ENCODE measurements at regions not wholly inside any gene's neighbourhood (a gene's known extent, or its start where the extent isn't known, plus 50 kb on each side); places are given as distances from the start of the nearest gene placed in this dataset.
A peak's percentile ranks its signal among the peaks of the same experiment; 100 is the strongest.

GRCh38 chr9:96175001-96175400, 127.0 kb downstream of the HSD17B3 start:
- TF ChIP-seq CTCF (IDR thresholded peaks at IDR 0.05) (no peak), POLR2AphosphoS5 (IDR thresholded peaks at IDR 0.05) (no peak), EP300 (IDR thresholded peaks at IDR 0.05) (no peak), POLR2A (IDR thresholded peaks at IDR 0.05) (no peak)
- Histone ChIP-seq H3K4me3 (no peak overlapping the region), H3K36me3 (no peaks in the 10 kb centered on the region), H3K27me3 (no peaks in the 10 kb centered on the region), H3K9me3 (no peaks in the 10 kb centered on the region), H3K4me1 (peaks cover 0 to 3% (median 0%) of the 10 kb centered on the region in 4 donors), H3K27ac (no peak overlapping the region)
- ATAC-seq (ENCODE audit: low FRiP score in 2 of 2) = no peak
- DNase-seq = no peak
- WGBS, 2 donors = 85 to 100% methylated on average over 1 of the region's 1 CpG

- no peaks in the 10 kb centered on the region for H3K36me3 ChIP-seq
- WGBS, 2 donors = 81 to 92% methylated on average over 3 of the region's 3 CpGs
- peaks cover 0 to 9% (median 3%) of the 10 kb centered on the region in 4 donors for H3K4me1 ChIP-seq
- H3K4me3 ChIP-seq = no peak overlapping the region
- DNase-seq (no peak), ATAC-seq (ENCODE audit: low FRiP score in 2 of 2) (no peak)
- H3K9me3 ChIP-seq = no peaks in the 10 kb centered on the region
- H3K27me3 ChIP-seq = no peaks in the 10 kb centered on the region
- no peak overlapping the region for H3K27ac ChIP-seq
- TF ChIP-seq POLR2A (IDR thresholded peaks at IDR 0.05) (no peak), CTCF (IDR thresholded peaks at IDR 0.05) (no peak), POLR2AphosphoS5 (IDR thresholded peaks at IDR 0.05) (no peak), EP300 (IDR thresholded peaks at IDR 0.05) (no peak)
Measured at GRCh38 chr9:96174371-96174770, 127.6 kb downstream of the HSD17B3 start.

- WGBS, 2 donors = 69 to 76% methylated on average over 7 of the region's 7 CpGs
Measured at GRCh38 chr9:96173640-96174039, 128.3 kb downstream of the HSD17B3 start.

GRCh38 chr9:96172797-96173196, 129.2 kb downstream of the HSD17B3 start:
- no peaks in the 10 kb centered on the region for H3K27me3 ChIP-seq
- H3K36me3 ChIP-seq = no peaks in the 10 kb centered on the region
- H3K9me3 ChIP-seq = no peaks in the 10 kb centered on the region
- no peak for ATAC-seq (ENCODE audit: low FRiP score in 2 of 2)
- H3K27ac ChIP-seq = no peak overlapping the region
- no peak overlapping the region for H3K4me3 ChIP-seq
- TF ChIP-seq POLR2A (IDR thresholded peaks at IDR 0.05) = no peak
- no peak for TF ChIP-seq CTCF (IDR thresholded peaks at IDR 0.05)
- no peak for TF ChIP-seq EP300 (IDR thresholded peaks at IDR 0.05)
- no peak for TF ChIP-seq POLR2AphosphoS5 (IDR thresholded peaks at IDR 0.05)
- WGBS, 2 donors = 88 to 89% methylated on average over 5 of the region's 5 CpGs
- no peak for DNase-seq
- peaks cover 0 to 14% (median 4%) of the 10 kb centered on the region in 4 donors for H3K4me1 ChIP-seq

More at GRCh38 chr9:96173640-96174039, 128.3 kb downstream of the HSD17B3 start:
- TF ChIP-seq EP300 (IDR thresholded peaks at IDR 0.05) (no peak), CTCF (IDR thresholded peaks at IDR 0.05) (no peak), POLR2A (IDR thresholded peaks at IDR 0.05) (no peak), POLR2AphosphoS5 (IDR thresholded peaks at IDR 0.05) (no peak)
- H3K27ac ChIP-seq = no peak overlapping the region
- no peaks in the 10 kb centered on the region for H3K36me3 ChIP-seq
- ATAC-seq (ENCODE audit: low FRiP score in 2 of 2) (no peak), DNase-seq (no peak)
- peaks cover 0 to 14% (median 4%) of the 10 kb centered on the region in 4 donors for H3K4me1 ChIP-seq
- H3K9me3 ChIP-seq = no peaks in the 10 kb centered on the region
- no peak overlapping the region for H3K4me3 ChIP-seq
- no peaks in the 10 kb centered on the region for H3K27me3 ChIP-seq

GRCh38 chr9:96171728-96172127, 130.2 kb downstream of the HSD17B3 start:
- Histone ChIP-seq H3K27me3 (no peaks in the 10 kb centered on the region), H3K9me3 (no peaks in the 10 kb centered on the region), H3K4me1 (peaks cover 0 to 11% (median 4%) of the 10 kb centered on the region in 4 donors), H3K36me3 (no peaks in the 10 kb centered on the region), H3K27ac (peak overlapping the region in 2 of 4 donors; percentile 5 to 10), H3K4me3 (no peak overlapping the region)
- DNase-seq (no peak), ATAC-seq (ENCODE audit: low FRiP score in 2 of 2) (no peak)
- TF ChIP-seq EP300 (IDR thresholded peaks at IDR 0.05) (no peak), POLR2A (IDR thresholded peaks at IDR 0.05) (no peak), POLR2AphosphoS5 (IDR thresholded peaks at IDR 0.05) (no peak), CTCF (IDR thresholded peaks at IDR 0.05) (no peak)
- WGBS, 2 donors = 72 to 79% methylated on average over 6 of the region's 6 CpGs
